GM21390 (cell line): ENCODE measurements at regions not wholly inside any gene's neighbourhood (a gene's known extent, or its start where the extent isn't known, plus 50 kb on each side); places are given as distances from the start of the nearest gene placed in this dataset.

ENCODE experiments used
- ATAC-seq: cut with Tn5 transposase; IDR thresholded peaks from one replicate; pipeline ENCODE4 v1.9.1; 2021; ENCODE audit not compliant: unreplicated experiment

DNA sequence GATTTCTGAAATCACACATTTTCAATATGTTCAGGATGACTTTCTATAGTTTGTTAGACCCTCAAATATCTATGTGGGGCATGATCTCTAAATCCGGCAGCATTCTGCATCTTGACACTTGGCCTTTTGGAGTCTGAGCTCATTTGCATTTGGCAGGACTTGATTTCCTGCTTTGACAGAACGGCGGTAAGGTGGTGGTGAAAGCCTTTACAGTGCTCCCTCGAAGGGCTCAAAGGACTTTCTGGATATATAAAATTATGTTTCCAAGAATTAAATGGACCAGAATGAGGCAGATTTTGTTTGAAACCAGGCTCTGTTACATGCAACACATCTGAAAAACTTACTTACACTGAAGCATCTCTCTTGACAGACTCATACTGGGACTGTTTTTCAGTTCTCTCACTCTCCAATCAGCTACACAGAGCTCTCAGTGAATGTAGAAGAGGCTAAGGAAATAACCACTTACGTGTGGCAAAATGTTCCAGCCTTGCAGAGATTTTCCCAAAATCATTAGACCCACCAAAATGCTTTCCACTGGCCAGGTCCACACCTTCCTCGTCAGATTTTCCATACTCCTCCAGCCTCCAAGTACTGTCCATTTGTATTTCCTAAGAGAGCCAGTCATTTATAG is 207.2 kb downstream of the SPRY2 start:
- no peak for ATAC-seq

DNA sequence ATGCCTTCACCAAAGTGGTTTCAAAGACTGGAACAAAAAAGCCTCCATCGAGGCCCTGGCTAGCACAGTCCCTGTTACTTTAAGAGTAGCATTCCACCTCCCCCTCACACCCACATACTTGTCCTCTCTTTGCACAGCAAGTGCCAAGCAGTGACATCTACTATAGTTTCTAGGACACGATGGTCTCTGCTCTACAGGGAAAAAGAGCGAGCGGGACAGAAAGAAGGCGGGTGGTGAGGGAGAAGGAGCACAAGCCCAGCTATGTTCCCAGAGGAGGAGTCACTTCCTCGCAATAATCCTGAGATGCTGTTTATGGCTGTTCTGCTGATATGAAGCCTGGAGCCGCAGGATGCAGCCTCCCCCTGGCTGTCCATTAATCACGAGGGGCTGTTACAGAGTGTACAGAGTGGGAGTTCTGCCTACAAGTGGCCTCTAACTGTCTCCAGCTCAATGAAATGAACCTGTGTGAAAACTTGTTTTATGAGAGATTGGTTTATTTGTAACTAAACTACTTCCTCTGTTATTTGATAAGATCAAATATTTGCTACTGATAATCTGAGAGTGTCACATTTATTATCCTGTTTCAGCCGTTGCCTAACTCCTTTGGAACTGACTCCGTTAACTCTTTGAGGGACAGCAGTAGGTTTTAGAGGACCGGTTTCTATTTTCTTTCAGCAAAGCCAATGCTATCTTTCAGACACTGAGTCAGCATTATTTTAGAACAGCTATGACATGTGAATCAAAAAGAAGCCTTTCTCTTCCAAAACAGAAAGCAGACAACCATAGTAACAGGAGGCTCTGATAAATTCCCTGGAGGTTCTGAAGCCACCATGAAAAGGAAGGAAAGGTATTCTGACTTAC is 208.0 kb downstream of the SPRY2 start:
- ATAC-seq = no peak

DNA sequence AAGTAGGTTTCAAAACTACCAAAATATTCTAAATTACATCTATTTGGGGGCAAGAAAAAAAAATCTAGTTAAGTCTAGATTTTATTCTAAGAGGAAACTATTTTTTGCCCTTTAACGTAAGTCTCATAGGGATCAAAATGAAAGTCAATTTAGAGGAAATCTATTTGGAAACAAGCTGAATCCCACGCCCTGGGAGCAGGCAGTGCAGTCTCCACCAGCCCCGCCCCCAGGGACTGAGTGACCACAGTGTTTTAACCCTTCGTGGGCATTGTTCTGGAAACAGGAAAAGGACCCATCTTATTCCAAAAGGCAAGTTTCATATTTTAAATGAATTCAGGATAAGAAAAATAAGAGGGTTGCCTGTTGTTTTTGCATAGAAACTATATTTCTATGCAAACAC is 209.7 kb downstream of the SPRY2 start:
- ATAC-seq = no peak

DNA sequence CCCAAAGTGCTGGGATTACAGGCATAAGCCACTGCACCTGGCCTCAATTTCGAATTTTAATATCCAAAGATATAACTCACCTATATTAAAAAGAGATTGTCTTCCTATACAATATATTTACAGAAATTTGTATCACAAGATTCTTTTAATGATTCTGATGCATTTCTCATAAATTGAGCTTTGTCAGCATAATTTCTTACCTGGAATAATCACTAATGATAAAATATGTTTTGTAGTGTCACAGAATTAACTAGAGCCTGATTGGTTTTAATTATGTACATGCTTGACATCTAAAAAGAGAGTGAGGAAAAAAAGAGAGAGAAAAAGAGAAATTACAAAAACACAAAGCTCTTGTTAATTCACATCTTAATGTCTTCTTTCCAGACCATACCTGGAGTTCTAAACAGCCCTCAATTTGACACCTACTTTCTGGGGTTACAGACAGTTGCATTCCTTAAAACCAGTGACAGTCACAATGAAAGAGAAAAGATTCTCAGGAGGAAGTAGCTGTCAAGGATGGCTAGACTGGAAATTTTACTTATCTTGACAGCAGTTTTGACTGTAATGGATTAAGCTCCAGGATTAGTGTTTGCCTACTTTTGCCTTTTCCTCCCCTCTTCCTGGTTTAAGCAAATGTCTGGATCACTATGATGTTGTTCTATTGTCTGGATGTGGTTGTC is 214.4 kb downstream of the SPRY2 start:
- ATAC-seq = no peak

DNA sequence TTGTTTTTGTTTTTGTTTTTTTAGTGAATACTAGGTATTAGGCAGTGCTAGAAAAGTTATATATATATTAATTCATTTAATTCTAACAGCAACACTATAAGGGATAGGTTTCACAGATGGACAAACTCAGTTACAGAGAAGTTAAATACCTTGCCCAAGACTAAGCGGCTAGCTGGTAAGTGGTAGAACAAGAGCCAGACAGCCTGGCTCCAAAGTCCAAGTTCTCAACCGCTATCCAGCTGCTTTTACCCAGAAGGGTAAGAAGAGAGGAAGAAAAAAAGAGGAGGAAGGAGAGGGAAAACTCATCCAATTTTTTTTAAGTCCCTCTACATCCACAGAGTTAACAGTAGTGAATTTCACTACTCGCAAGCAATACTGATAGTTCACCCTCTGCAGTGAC is 217.0 kb downstream of the SPRY2 start:
- ATAC-seq = no peak

DNA sequence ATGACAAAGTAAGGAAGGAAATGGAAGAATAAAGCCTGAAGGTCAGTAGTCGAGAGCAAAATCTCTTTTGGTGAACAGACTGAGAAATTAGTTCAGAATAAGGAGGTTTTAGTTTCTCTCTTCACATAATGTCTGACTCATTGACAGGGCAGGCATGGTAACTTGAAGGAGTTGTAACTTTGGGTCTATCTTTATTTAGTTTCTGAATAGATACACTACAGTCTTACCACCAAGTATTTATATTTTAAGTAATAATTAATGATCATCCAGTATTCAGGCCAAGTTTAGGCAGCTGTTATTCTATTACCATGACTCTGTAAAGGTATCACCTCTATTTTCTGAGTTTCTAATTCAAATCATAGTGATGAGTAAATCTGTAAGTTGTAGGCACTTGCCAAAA is 219.9 kb downstream of the SPRY2 start:
- ATAC-seq = peak; percentile 64

DNA sequence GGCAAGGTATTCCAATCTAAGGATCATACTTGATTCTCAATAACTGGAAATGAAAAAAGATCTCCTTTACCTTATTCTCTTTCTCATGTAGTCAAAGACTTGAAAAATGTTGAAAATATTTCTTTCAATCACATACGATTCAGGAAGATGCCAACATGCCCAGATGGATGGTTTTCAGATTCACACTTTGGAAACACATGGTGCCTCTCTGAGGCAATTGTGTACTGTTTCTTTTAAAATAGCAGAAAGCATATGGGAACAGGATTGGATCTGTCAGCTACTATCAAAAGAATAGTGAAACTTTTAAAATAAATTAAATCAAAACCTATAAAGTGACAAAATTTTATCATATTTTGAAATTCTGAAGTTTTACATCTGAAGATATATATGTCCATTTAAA is 222.4 kb downstream of the SPRY2 start:
- no peak for ATAC-seq

DNA sequence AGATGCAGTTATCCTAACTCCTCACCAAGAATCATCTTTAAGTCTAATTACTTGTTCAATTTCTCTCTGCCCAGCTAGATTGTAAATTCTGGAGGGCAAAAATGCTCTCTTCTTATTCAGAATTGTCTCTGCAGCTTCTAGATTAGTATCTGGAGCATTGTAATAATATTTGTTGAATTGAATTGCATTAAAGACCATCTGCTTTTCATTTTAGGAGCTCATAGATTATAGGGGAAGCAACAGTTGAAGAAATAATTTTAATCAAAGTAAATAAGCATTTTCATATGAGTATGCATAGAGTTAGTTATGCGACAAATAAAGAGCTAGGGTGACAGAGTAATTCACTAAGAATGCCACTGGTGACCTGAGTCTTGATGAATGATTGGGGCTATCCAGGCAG is 222.8 kb downstream of the SPRY2 start:
- no peak for ATAC-seq

DNA sequence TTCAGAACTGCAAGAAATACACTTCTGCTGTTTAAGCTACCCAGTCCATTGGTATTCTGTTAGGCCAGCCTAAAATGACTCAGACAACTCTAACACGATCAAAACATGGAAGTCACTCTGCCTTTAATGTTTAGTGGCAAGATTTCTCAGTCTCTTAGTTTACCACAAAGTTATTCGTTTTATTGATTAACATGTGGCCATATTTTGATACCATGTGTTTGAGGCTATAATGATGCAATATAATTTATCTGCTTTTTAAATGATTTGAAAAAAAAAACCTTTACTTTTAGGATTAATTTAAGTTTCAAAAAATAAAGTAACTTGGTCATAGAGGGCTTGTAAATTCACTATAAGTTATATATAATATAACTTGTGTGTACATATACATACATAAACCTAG is 223.4 kb downstream of the SPRY2 start:
- ATAC-seq = no peak

DNA sequence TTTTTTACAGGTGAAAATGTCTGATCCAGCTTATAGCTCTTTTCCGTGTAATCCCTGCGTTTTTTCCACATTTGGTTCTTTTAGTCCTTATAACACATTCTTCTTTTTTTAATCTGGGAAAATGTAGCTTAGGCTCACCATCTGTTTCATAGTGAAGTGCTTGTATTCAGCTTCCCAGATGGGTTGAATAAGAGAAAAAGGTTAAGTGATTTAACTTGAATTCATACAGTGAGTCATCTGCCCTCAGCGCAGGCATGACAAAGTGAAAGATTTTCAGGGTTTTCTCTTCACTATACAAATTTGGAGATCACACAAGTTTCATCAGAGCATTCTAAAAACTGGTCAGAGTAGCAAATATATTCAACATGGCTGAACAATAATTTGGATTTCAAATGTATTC is 224.8 kb downstream of the SPRY2 start:
- no peak for ATAC-seq

DNA sequence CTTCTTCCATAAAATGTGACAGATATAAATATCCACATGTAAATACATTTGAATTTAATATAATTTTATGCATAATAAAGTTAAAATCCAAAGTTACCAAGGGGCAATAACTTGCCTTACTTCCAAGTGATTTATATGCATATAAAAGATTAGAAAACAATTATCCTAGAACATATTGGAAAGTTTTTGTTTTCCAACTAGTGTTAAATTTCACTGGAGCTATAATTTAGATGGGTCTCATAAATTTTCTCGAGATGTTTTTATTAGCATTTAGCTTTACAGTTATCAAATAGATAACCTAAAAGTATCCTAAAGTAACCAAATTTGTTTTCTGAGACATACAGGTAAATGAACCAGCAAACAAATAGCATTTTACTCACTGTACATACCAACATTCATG is 225.3 kb downstream of the SPRY2 start:
- ATAC-seq = no peak

DNA sequence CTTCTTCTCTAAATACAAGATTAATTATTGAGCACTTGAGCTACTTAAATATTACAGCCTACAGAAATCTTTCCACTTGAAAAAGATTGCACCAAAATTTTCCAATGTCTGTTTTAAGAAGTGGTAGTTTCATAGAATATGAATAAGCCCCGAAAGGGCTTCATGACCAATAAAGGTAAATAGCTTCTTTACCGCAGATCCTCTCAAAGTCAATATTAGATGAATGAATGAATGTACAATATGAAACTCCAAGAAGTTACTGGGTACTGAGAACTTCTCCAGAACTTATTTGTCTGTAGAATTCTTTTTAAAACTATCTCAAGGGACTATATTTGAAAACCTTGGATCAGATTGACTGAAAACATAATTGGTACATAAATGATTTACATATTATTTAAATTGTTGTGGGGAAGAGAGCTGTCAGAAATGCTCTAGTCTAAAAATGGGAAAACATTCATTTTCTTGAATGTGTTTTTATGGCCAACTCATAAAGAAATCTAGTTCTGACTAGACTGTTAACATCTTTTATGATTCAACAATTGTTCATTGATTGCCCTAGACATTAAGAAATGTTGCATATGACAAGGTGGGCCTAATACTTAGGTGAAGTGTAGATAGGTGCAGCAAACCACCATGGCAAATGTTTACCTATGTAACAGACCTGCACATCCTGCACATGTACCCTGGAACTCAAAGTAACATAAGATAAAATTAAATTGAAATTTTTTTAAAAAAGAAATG is 227.0 kb downstream of the SPRY2 start:
- no peak for ATAC-seq

DNA sequence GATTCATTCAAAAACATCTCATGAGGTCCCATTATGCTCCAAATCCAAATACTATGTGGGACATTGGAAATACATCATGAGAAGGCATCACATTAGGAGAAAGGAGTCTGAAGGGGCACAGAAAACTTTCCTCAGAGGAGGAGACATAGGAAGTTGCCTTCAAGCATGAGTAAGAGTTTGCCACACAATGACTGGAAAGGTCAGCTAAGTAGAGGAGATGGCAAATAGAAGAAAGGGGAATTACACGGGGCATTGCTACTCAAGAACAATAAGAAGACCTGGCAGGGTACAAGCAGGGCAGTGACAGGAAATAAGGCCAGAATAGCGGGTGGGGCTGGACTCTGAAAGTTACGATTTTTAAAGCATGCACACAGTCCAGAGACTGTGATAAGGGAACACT is 231.6 kb downstream of the SPRY2 start:
- ATAC-seq = no peak

DNA sequence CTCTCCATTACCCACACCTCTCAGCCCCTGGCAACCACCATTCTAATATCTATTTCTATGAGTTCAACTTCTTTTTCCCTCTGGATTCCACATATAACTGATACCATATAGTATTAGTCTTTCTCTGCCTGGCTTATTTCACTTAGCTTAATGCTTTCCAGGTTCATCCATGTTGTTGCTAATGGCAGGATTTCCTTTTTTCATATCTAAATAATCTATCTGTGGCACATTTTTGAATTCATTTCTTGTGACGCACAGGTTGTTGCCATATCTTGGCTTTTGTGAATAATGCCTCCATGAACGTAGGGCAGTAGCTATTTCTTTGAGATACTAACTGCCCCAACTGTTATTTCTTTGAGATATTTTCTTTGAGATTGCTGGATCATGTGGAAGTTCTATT is 235.6 kb downstream of the SPRY2 start:
- ATAC-seq = no peak

DNA sequence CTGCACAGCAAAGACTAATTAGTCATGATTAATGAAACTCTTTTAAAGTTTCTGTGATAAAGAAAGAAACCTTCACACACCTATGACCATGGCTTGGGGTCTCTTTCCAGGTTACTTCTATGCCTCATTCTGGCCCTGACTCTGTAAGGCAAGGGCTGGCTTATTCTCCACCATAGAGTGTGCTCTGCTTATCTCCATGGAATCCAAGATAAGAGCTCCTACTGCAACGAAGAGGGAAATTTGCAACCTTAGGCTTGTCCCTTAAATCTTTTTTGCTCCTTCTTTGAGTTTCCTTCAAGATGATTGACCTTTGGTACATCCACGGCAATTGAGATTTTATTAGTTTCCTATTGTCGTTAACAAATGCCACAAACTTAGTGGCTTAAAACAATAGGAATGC is 239.9 kb downstream of the SPRY2 start:
- ATAC-seq = no peak

DNA sequence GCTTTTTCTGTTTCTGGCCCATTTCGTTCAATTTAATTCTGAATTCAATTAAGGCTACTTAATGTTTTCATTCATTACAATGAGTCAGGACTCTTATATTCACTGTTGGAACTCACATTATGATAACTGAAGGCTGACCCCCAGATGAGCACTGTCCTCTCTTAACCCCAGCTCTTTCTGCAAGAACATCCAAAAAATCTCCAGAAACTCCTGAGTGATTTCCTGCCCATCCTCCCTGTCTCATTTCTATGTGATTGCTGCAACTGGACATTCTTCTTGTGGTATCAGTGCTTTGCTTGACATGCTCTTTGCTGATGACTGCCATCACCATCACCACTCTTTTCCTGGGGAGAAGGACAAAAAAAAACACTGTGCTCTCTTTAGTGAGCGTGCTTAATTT is 240.3 kb downstream of the SPRY2 start:
- no peak for ATAC-seq

DNA sequence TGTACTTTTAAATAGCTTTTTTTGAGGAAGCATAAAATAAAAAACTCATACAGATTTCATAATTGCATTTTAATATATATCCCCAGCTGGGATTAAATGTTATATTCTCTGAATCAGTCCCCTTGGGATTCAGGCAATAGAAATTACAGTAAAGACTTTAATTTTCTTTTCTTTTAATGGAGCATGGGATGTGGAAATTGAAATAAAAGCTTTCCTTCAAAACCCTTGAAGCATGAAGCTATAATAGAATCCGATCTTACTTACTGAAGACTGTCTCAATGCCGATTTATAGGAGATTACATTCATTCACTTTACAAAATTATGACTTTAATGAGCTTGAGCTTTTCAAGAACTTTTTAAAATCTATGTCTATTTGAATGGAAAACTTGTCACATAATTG is 243.4 kb downstream of the SPRY2 start:
- no peak for ATAC-seq

DNA sequence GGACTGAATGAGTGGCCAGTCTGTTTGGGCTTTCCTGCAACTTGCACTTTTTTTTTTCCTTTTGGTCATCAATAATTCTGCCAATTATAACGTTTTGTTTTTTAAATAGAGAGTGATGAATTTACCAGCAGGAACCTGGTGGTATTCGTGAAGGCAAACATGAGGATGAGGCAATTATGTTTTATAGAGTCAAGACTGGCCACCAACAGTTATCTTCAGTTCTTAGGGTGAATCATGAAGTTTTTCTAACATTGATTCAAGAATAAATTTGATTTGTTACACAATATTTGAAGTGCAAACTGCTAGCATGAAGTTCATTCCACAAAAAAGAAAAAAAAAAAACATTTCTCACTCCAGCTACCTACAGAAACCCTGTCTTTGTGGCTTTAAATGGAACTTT is 244.5 kb downstream of the SPRY2 start:
- ATAC-seq = no peak

DNA sequence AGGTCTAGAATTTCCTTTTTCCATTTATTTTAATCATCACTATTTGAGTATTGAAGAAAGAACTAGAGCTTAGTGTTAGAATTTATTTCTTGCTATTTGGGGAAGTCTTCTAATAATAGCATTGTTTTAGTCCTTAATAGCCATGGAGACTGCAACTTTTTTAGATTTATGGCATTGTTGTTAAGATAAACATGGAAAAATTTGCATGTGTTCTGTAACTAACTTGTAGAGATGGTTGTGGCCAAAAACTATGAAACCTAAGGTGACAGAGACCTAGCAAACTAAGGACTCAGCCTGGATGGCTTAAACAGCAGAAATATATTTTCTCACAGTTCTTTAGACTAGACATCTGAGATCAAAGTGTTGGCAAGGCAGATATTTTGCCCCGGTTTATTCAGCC is 246.4 kb downstream of the SPRY2 start:
- no peak for ATAC-seq

DNA sequence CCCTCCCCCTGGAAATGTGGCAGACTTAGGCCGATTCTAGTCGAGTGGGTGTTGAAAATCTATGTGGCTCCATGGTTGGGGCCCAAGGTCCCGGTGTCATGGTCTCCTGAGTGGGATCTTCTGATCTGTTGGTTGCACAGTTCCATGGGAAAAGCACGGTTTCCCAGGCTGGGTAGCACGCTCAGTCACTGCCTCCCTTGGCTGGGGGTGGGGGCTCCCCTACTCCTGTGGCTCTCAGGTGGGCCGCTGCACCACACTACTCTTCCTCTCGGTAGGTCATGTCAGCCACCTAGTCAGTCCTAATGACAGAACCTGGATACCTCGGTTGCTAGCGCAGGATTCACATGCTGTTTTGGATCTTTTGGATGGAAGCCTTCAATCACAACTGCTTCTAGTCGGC is 247.0 kb downstream of the SPRY2 start:
- ATAC-seq = no peak

DNA sequence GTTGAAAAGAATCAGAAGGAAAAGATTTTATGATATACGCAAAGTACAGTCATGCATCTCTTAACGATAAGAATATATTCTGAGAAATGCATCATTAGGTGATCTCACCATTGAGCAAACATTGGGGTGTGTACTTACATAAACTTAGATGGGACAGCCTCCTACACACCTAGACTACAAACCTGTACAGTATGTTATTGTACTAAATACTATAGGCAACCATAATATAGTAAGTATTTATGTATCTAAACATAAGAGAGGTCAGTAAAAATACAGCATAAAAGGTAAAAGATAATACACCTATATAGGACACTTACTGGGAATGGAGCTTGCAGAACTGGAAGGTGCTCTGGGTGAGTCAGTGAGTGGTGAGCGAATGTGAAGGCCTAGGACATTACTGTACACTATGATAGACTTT is 254.6 kb downstream of the SPRY2 start:
- no peak for ATAC-seq
